GM10266 (cell line): ENCODE measurements at regions not wholly inside any gene's neighbourhood (a gene's known extent, or its start where the extent isn't known, plus 50 kb on each side); places are given as distances from the start of the nearest gene placed in this dataset.

Experiments
- DNase-seq: peaks from one replicate; pipeline ENCODE4 v3.0.0; 2012; ENCODE audit errors: extremely low spot score
- TF ChIP-seq, protein P1 (sequence below): IDR thresholded peaks from 2 replicates; pipeline ENCODE4 v1.5.1; 2012; ENCODE audit warnings: mild to moderate bottlenecking, low read depth; ENCODE audit not compliant: control insufficient read depth, insufficient read depth; ENCODE audit errors: missing control alignments

DNA sequence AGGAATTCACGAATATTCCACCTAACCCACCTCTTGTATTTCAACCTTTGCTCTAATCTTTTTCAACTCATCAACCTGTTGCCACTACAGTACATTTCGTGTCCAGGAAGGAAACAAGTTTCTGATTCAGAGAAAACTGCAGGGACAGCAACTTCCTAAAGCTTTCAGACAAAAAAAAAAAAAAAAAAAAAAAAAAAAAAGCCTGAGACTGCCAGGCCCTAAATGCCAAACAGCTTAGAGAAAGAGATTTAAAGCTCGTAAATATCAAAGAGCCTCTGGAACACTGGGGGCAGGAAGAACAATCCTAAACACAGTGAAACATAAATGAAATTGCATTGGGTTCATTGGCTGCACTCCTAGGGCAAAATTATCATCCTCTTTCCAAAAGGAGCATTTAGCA, 411.2 kb upstream of the SPTLC3 start:
- TF ChIP-seq, protein P1, sequence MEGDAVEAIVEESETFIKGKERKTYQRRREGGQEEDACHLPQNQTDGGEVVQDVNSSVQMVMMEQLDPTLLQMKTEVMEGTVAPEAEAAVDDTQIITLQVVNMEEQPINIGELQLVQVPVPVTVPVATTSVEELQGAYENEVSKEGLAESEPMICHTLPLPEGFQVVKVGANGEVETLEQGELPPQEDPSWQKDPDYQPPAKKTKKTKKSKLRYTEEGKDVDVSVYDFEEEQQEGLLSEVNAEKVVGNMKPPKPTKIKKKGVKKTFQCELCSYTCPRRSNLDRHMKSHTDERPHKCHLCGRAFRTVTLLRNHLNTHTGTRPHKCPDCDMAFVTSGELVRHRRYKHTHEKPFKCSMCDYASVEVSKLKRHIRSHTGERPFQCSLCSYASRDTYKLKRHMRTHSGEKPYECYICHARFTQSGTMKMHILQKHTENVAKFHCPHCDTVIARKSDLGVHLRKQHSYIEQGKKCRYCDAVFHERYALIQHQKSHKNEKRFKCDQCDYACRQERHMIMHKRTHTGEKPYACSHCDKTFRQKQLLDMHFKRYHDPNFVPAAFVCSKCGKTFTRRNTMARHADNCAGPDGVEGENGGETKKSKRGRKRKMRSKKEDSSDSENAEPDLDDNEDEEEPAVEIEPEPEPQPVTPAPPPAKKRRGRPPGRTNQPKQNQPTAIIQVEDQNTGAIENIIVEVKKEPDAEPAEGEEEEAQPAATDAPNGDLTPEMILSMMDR = no peak
- no peak for DNase-seq

DNA sequence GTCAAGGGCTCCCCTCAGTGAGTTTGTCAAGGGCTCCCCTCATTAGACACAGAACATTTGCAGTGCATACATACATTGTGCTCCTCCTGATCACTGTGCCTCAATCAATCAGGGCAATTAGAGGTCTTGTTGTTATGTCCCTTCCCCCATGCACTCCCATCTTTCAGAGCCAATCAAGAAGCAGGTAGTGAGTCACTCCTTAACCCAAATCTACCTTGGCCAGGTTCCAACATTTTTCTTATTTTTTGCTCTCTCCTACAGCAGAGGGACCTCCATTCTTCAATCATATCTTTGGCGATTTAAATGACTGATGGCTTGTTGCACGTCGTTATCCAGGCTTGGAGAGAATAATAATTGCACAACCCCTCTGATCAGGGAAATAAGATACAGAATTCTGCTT, 409.9 kb upstream of the SPTLC3 start:
- TF ChIP-seq, protein P1 = no peak
- no peak for DNase-seq

DNA sequence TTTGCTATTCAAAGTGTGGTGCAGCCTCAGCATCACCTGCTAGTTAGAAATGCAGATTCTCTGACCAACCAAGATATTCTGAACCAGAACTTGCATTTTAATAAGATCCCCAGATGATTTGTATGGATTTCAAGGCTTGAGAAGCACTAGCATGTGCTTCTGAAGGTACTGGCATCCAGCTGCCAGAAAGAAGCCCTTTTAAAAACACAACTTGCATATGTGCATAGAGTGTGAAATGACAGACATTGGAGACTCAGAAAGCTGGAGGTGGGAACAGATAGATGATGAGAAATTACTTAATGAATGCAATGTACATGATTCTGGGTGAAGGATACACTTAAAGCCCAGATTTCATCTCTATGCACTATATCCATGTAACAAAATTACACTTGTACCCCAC, 409.3 kb upstream of the SPTLC3 start:
- no peak for DNase-seq

DNA sequence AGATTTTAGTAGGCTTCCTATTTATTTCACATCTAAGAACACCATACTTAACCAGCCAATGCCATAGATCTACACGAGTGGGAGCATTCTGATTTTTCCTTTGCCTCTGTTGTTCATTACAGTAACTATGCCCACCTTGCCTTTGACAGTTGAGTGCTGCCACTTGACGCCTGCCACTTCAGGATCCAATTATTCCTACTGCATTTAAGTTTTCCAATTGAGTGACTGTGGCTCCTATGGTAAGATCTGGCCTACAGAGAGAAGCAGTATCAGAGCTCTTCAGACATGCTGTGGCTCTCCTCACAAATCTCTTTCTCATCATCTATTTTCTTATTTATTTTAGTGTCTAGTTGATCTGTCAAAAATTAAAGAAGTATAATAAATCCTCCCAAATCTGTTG, 403.0 kb upstream of the SPTLC3 start:
- no peak for DNase-seq
- TF ChIP-seq, protein P1 = no peak

More for the DNA sequence above, 409.3 kb upstream of the SPTLC3 start:
- TF ChIP-seq, protein P1 = no peak

DNA sequence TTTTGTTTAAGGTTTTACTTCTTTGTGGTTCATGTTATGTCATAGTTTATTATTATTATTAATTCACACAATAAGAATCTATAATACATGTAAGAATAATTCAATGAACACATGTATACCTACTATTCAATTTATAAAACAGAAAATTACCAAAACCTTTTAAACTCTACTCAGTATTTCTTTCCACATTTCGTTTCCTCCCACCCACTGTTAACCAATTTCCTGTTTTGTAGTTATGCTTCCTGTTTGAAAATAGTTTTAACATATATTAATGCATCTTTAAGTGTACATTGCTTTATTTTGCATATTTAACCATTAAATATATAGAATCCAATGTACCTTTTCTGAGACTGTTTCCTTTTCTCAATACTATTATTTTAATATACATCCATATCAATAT, 397.9 kb upstream of the SPTLC3 start:
- TF ChIP-seq, protein P1 = no peak
- no peak for DNase-seq

DNA sequence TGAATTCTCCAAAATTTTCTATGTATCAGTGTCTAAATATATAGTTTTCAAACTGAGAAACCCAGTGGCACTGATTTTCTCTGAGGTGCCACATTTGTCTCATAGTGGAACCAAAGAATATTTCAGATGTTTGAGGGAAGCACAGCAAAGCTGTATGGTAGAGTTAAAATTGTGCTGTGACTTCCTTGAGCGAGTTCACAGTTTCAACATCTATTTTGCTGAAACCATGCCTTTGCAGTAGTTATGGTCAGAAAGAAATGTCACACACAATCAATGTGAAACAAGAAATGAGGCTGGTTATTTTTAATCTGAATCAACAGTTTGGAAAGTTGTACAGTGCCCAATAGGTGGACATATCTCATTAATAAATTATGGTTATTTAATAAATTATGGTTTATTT, 394.0 kb upstream of the SPTLC3 start:
- TF ChIP-seq, protein P1 = no peak
- DNase-seq = no peak

DNA sequence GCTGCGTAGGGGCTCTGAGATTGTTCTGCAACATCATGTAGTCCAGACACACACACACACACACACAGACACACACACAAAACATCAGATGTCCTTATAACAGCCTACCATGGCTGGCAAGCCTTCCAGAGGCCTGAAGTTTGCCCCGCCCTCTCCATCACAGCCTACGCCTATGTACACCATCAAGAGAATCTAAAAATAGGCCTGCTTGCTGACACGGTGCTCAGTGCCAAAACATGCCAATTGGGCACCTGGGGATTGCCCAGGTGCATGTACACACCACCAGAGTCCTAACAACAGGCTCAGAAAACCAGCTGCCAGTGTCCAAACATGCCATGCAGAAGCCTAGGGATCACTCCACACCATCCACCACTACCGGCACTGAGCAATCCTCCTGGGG, 391.7 kb upstream of the SPTLC3 start:
- TF ChIP-seq, protein P1 = no peak
- no peak for DNase-seq
